Left ventricle myocardium inferior (tissue), 1 donor: ENCODE measurements at regions not wholly inside any gene's neighbourhood (a gene's known extent, or its start where the extent isn't known, plus 50 kb on each side); places are given as distances from the start of the nearest gene placed in this dataset.

Experiments
- DNase-seq: peaks from one replicate; pipeline ENCODE4 v3.0.0-alpha.2; 2020
- H3K27ac ChIP-seq: fragments of 200-600 bp; replicated peaks from 2 replicates; pipeline ENCODE4 v1.8.0; 2021
- H3K27me3 ChIP-seq: fragments of 200-600 bp; 2 replicates; pipeline ENCODE4 v1.8.0; 2021; ENCODE audit warnings: low read depth
- H3K36me3 ChIP-seq: fragments of 200-600 bp; 2 replicates; pipeline ENCODE4 v1.8.0; 2021
- H3K4me1 ChIP-seq: fragments of 200-600 bp; 2 replicates; pipeline ENCODE4 v1.8.0; 2021
- H3K4me3 ChIP-seq: fragments of 200-600 bp; 2 replicates; pipeline ENCODE4 v1.8.0; 2021; ENCODE audit warnings: mild to moderate bottlenecking, moderate library complexity
- H3K9me3 ChIP-seq: fragments of 200-600 bp; replicated peaks from 2 replicates; pipeline ENCODE4 v1.8.0; 2021
- CTCF ChIP-seq: fragments of 200-600 bp; IDR thresholded peaks from 2 replicates; pipeline ENCODE4 v1.8.0; 2021; ENCODE audit warnings: antibody characterized with exemption, mild to moderate bottlenecking, borderline replicate concordance
- intact Hi-C: fragments of 100-400 bp; cut with micrococcal nuclease; formaldehyde crosslinking; loops from one replicate; pipeline ENCODE4 v1.11.0; 2022
- donor health status: DM: no; HTN: yes; CAD: no; lungs with severe emphysema.

- DNase-seq, result no peak
- Histone ChIP-seq H3K27me3 (no peaks in the 10 kb centered on the region), H3K9me3 (peaks cover 11% of the 10 kb centered on the region), H3K4me1 (no peaks in the 10 kb centered on the region), H3K36me3 (no peaks in the 10 kb centered on the region), H3K4me3 (no peak overlapping the region), H3K27ac (no peak overlapping the region)
- intact Hi-C loops, result no loop called here
- no peak for TF ChIP-seq CTCF
These were observed 323.4 kb downstream of the CSNK1G3 start for GRCh38 chr5:123835421-123835820.

GRCh38 chr5:123830575-123830974 is 318.6 kb downstream of the CSNK1G3 start:
- DNase-seq, result no peak
- H3K4me1 ChIP-seq, result no peaks in the 10 kb centered on the region
- no peak for TF ChIP-seq CTCF
- H3K27me3 ChIP-seq, result no peaks in the 10 kb centered on the region
- intact Hi-C loops, result no loop called here
- no peaks in the 10 kb centered on the region for H3K36me3 ChIP-seq
- no peak overlapping the region for H3K27ac ChIP-seq
- no peak overlapping the region for H3K4me3 ChIP-seq
- H3K9me3 ChIP-seq, result peaks cover 13% of the 10 kb centered on the region

GRCh38 chr5:123827811-123828210 is 315.8 kb downstream of the CSNK1G3 start:
- no peak for TF ChIP-seq CTCF
- Histone ChIP-seq H3K27ac (no peak overlapping the region), H3K9me3 (peaks cover 13% of the 10 kb centered on the region), H3K4me1 (no peaks in the 10 kb centered on the region), H3K27me3 (no peaks in the 10 kb centered on the region), H3K36me3 (no peaks in the 10 kb centered on the region), H3K4me3 (no peak overlapping the region)
- no peak for DNase-seq
- intact Hi-C loops, result no loop called here

- H3K36me3 ChIP-seq, result no peaks in the 10 kb centered on the region
- no peak overlapping the region for H3K4me3 ChIP-seq
- H3K27ac ChIP-seq, result no peak overlapping the region
- H3K9me3 ChIP-seq, result no peaks in the 10 kb centered on the region
- intact Hi-C loops, result no loop called here
- no peak for TF ChIP-seq CTCF
- no peak for DNase-seq
- H3K4me1 ChIP-seq, result peaks cover 7% of the 10 kb centered on the region
- no peaks in the 10 kb centered on the region for H3K27me3 ChIP-seq
These were observed 307.9 kb downstream of the CSNK1G3 start for GRCh38 chr5:123819833-123820232.

GRCh38 chr5:123819386-123819785 is 307.4 kb downstream of the CSNK1G3 start:
- no peak for DNase-seq
- intact Hi-C loops, result no loop called here
- no peaks in the 10 kb centered on the region for H3K27me3 ChIP-seq
- TF ChIP-seq CTCF, result no peak
- H3K27ac ChIP-seq, result no peak overlapping the region
- peaks cover 11% of the 10 kb centered on the region for H3K4me1 ChIP-seq
- H3K36me3 ChIP-seq, result no peaks in the 10 kb centered on the region
- H3K4me3 ChIP-seq, result no peak overlapping the region
- H3K9me3 ChIP-seq, result no peaks in the 10 kb centered on the region

- Histone ChIP-seq H3K36me3 (no peaks in the 10 kb centered on the region), H3K4me1 (peaks cover 24% of the 10 kb centered on the region), H3K27me3 (no peaks in the 10 kb centered on the region), H3K27ac (no peak overlapping the region), H3K4me3 (no peak overlapping the region), H3K9me3 (no peaks in the 10 kb centered on the region)
- intact Hi-C loops, result no loop called here
- no peak for DNase-seq
- no peak for TF ChIP-seq CTCF
These were observed 305.3 kb downstream of the CSNK1G3 start for GRCh38 chr5:123817267-123817666.
